Psoas muscle (tissue), 7 donors: ENCODE measurements at regions not wholly inside any gene's neighbourhood (a gene's known extent, or its start where the extent isn't known, plus 50 kb on each side); places are given as distances from the start of the nearest gene placed in this dataset.

Experiments
- ATAC-seq, 4 donors: fragments of 200-7000 bp; cut with Tn5 transposase; one replicate each; pipeline ENCODE4 v1.9.1; 2020; ENCODE audit warnings: moderate library complexity in 3 of 4, mild to moderate bottlenecking in 2 of 4
- DNase-seq, 2 donors: peaks; one replicate each; pipeline ENCODE4 v3.0.0-alpha.2; 2020
- H3K27ac ChIP-seq: fragments of 200-600 bp; one replicate; pipeline ENCODE4 v1.8.0; 2022
- H3K27me3 ChIP-seq, 3 donors: fragments of 200-600 bp in 1 of 3; one replicate each; pipeline versions ENCODE4 v1.6.1 to v1.8.0; 2013 to 2022; ENCODE audit warnings: low read length in 2 of 3, mild to moderate bottlenecking in 2 of 3, moderate library complexity in 1 of 3; ENCODE audit not compliant: insufficient read depth in 3 of 3
- H3K36me3 ChIP-seq, 2 donors: fragments of 200-600 bp in 1 of 2; one replicate each; pipeline versions ENCODE4 v1.6.1 to v1.8.0; 2013 to 2022; ENCODE audit warnings: low read depth in 1 of 2, mild to moderate bottlenecking in 1 of 2, moderate library complexity in 1 of 2; ENCODE audit not compliant: insufficient read depth in 1 of 2
- H3K4me1 ChIP-seq: fragments of 200-600 bp; one replicate; pipeline ENCODE4 v1.8.0; 2022
- H3K4me3 ChIP-seq: fragments of 200-600 bp; one replicate; pipeline ENCODE4 v1.8.0; 2022; ENCODE audit warnings: mild to moderate bottlenecking
- H3K9me3 ChIP-seq: fragments of 200-600 bp; one replicate; pipeline ENCODE4 v1.8.0; 2022
- WGBS, 3 donors: extraction: QIAGEN DNeasy Blood & Tissue Kit; methylation state at CpG; one replicate each; pipeline versions ENCODE4 v1.1.6 to v1.1.7; 2013; 5-methylcytosine and 5-hydroxymethylcytosine counted together
- intact Hi-C, 2 donors: fragments of 100-400 bp; cut with DNase I; formaldehyde crosslinking; loops; one replicate each; pipeline versions ENCODE4 v1.11.0 to v1.14.2; 2022
- TF ChIP-seq, protein P1 (sequence below): fragments of 200-600 bp; IDR thresholded peaks from one replicate; pipeline ENCODE4 v1.8.0; 2022; ENCODE audit warnings: antibody characterized with exemption
- donor health status: healthy with polysubstance abuse.
- donor health status: DM: no; HTN: no; CAD: no; lungs with moderate emphysema.
- donor health status: Bipolar disorder and iron deficiency.
- donor health status: healthy.
- donor health status: DM: yes; HTN: yes; CAD: no.
- donor health status: DM: no; HTN: no; CAD: no.
- donor health status: DM: yes; HTN: yes; CAD: no.

DNA sequence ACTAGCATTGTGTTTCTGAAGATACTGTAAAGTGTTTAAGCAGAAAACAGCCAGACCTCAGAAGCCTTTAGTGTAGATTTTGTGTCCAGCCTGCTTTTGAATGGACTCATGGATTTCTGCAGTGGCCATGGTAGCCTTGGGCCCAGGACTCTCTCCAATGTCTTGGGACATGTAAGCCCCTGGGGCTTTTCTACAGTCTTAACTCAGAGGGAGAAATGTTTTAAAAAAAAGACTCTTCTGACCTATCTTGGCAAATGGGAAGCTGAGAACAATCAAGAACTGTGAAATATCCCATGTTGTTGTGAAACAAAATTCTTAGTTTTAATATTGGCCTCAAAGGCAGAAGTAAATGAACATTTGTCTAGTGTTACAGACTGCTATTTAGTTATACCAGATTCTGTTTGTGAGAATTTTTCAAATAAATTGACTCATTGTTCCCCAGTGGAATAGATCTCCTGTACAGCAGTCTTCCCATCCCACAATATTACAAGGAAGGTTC is 112.5 kb upstream of the DMAC1 start:
- ATAC-seq: no peak
- H3K36me3 ChIP-seq: no peaks in the 10 kb centered on the region
- no peak overlapping the region for H3K27ac ChIP-seq
- intact Hi-C loops: no loop called here
- DNase-seq: no peak
- H3K4me1 ChIP-seq: no peaks in the 10 kb centered on the region
- H3K9me3 ChIP-seq: no peaks in the 10 kb centered on the region
- no peaks in the 10 kb centered on the region for H3K27me3 ChIP-seq
- TF ChIP-seq, protein P1, sequence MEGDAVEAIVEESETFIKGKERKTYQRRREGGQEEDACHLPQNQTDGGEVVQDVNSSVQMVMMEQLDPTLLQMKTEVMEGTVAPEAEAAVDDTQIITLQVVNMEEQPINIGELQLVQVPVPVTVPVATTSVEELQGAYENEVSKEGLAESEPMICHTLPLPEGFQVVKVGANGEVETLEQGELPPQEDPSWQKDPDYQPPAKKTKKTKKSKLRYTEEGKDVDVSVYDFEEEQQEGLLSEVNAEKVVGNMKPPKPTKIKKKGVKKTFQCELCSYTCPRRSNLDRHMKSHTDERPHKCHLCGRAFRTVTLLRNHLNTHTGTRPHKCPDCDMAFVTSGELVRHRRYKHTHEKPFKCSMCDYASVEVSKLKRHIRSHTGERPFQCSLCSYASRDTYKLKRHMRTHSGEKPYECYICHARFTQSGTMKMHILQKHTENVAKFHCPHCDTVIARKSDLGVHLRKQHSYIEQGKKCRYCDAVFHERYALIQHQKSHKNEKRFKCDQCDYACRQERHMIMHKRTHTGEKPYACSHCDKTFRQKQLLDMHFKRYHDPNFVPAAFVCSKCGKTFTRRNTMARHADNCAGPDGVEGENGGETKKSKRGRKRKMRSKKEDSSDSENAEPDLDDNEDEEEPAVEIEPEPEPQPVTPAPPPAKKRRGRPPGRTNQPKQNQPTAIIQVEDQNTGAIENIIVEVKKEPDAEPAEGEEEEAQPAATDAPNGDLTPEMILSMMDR: no peak
- H3K4me3 ChIP-seq: no peak overlapping the region

DNA sequence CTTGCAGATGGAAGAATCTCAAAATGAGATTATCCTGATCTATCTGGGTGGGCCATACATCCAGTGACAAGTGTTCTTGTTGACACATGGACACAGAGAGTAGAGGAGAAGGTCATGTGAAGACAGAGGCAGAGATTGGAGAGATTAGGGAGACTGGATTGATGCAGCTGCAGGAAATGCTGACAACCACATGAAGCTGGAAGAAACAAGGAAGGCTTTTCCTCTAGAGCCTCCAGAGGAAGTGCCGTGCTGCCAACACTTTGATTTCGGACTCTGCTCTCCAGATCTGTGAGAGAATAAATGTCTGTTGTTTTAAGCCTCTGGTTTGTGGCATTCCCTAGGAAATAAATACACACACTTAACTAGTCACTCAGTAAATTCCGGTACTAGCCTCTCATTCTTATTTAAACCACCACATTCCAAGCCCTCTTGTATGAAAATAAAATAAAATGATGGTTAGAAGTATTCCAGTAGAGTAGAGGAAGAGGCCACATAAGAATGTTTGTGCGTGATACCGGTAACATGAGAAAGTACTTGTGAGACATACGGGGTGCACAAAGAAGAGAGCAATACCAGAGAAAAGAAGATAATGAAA is 110.9 kb upstream of the DMAC1 start:
- intact Hi-C loops: no loop called here
- Histone ChIP-seq H3K27ac (no peak overlapping the region), H3K9me3 (no peaks in the 10 kb centered on the region), H3K27me3 (no peaks in the 10 kb centered on the region), H3K4me1 (no peaks in the 10 kb centered on the region), H3K4me3 (no peak overlapping the region), H3K36me3 (no peaks in the 10 kb centered on the region)
- WGBS, 3 donors: 42 to 58% (median 57%) methylated on average over 6 of the region's 6 CpGs
- TF ChIP-seq, protein P1: no peak
- no peak for DNase-seq
- ATAC-seq: no peak

DNA sequence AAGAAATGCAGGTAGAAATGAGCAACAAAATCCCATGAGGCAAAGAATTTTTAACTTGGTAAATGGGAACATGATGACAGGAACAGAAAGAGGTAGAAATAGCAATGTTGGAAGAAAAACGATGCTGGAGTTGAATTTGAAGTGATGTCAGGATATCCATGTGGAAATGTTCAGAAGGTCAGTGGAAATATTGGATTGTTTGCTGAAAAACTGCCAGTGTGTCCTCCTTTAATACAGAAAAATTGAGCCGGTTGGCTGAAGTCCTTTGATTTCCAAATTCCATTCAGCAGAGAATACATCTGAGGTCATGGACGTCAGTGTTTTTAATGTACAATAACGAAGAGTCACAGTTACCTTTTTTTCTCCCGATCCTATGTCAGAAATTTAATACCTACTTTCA is 110.0 kb upstream of the DMAC1 start:
- Histone ChIP-seq H3K9me3 (no peaks in the 10 kb centered on the region), H3K27me3 (no peaks in the 10 kb centered on the region), H3K4me3 (no peak overlapping the region), H3K27ac (no peak overlapping the region), H3K36me3 (no peaks in the 10 kb centered on the region), H3K4me1 (no peaks in the 10 kb centered on the region)
- no peak for ATAC-seq
- TF ChIP-seq, protein P1: no peak
- DNase-seq: no peak
- WGBS, 3 donors: 31 to 36% (median 32%) methylated on average over 5 of the region's 5 CpGs
- intact Hi-C loops: loop anchor here in 1 of 2 donors (10.0 kb wide), 1 partner anchor 545 kb away; no protein-coding TSS in a partner anchor

DNA sequence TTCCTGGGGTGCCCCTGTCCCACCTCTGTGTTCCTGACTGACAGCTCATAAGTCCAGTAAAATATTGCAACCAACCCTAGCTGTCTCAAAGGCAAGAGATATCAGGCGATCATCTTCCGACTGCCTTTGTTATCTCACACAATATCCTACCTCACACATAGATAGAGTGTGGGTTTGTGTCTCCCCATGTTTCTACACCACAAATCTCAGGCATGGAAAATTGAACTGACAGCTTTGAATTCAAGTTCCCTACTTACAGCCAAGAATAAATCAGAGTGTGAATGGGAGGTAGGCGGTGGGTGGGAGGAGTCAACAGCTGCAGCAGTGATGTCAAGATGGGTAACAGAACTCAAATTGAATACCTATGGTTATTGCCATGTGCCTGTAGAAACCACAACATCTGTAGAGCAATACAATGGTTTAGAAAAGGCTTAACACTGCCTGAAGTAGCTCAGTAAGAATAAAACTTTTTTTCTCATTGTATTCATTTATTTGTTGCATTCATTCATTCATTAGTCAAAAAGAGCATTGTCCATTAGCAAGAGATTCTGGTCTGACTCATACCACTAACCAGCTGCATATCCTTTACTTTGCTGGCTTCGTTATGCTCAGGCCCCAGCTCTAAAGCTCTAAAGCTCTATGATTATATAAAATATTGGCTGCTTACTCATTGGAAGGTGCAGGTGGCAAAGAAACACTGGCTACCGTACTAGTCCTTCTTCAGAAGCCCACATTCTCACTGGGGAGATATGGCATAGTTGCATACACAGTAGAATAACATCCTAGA is 108.2 kb upstream of the DMAC1 start:
- Histone ChIP-seq H3K9me3 (no peaks in the 10 kb centered on the region), H3K36me3 (no peaks in the 10 kb centered on the region), H3K27ac (no peak overlapping the region), H3K27me3 (no peaks in the 10 kb centered on the region), H3K4me3 (no peak overlapping the region), H3K4me1 (no peaks in the 10 kb centered on the region)
- 36 to 44% (median 44%) methylated on average over 5 of the region's 5 CpGs for WGBS, 3 donors
- DNase-seq: no peak
- intact Hi-C loops: loop anchor here in 1 of 2 donors (10.0 kb wide), 1 partner anchor 547 kb away; no protein-coding TSS in a partner anchor
- no peak for ATAC-seq
- TF ChIP-seq, protein P1: no peak
